Thyroid gland (tissue), 4 donors: ENCODE measurements at regions not wholly inside any gene's neighbourhood (a gene's known extent, or its start where the extent isn't known, plus 50 kb on each side); places are given as distances from the start of the nearest gene placed in this dataset.

ENCODE experiments used
- DNase-seq, 2 donors: peaks; one replicate each; pipeline ENCODE4 v3.0.0-alpha.2; 2019
- H3K27ac ChIP-seq, 3 donors: fragments of 200-600 bp; sonication (generic); 1 replicate in 2 of 3; 2 replicates in 1 of 3; pipeline ENCODE4 v1.5.1; 2016 to 2019; ENCODE audit warnings: mild to moderate bottlenecking in 1 of 3, moderate library complexity in 1 of 3
- H3K27me3 ChIP-seq: fragments of 200-600 bp; sonication (generic); one replicate; pipeline ENCODE4 v1.5.1; 2019
- H3K36me3 ChIP-seq, 2 donors: fragments of 200-600 bp; sonication (generic); one replicate each; pipeline ENCODE4 v1.5.1; 2016 to 2019
- H3K4me1 ChIP-seq, 2 donors: fragments of 200-600 bp; sonication (generic); one replicate each; pipeline ENCODE4 v1.5.1; 2017 to 2019
- H3K4me3 ChIP-seq, 3 donors: fragments of 200-600 bp; sonication (generic); replicated peaks in 1 of 3; 1 replicate in 2 of 3; 2 replicates in 1 of 3; pipeline ENCODE4 v1.5.1; 2016; ENCODE audit warnings: mild to moderate bottlenecking in 1 of 3
- H3K9me3 ChIP-seq: fragments of 200-600 bp; sonication (generic); one replicate; pipeline ENCODE4 v1.5.1; 2017
- POLR2A ChIP-seq, 2 donors: fragments of 450-650 bp; IDR thresholded peaks; one replicate each; pipeline ENCODE4 v1.6.1; 2017; ENCODE audit warnings: antibody characterized with exemption in 2 of 2, mild to moderate bottlenecking in 2 of 2, moderate library complexity in 1 of 2
- WGBS, 2 donors: methylation state at CpG; one replicate each; pipeline ENCODE4 v1.1.5; 2017; 5-methylcytosine and 5-hydroxymethylcytosine counted together
- intact Hi-C: fragments of 100-400 bp; cut with DNase I; formaldehyde crosslinking; loops from one replicate; pipeline ENCODE4 v1.15.1; 2023
- TF ChIP-seq, protein P1 (sequence below), 6 experiments: fragments of 200-600 bp in 3 of 6; fragments of 450-650 bp in 3 of 6; sonication (generic) in 3 of 6; IDR thresholded peaks; one replicate each; pipeline ENCODE4 v1.5.1; 2016 to 2019; ENCODE audit warnings: antibody characterized with exemption in 6 of 6, mild to moderate bottlenecking in 2 of 6, inconsistent platforms in 1 of 6, moderate library complexity in 1 of 6

DNA sequence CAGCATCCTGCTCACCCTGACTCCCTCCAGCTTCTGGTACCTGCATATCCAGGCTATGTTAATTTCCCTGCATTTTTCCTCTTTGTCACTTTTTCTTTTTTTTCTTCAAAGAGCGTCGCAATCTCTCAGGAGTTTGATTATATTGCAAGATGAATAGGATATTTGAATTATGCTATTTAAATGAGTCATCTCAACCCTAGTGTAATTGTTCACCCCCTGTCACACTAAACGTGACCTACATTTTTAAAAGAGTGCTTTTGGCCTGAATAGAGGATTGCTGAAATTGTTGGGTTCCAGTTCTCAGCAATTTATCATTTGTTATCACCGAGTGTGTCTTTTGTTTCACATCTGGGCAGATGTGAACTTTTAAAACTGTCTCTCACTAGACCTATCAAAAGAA is 294.7 kb downstream of the SOX2 start:
- DNase-seq, result no peak
- WGBS, 2 donors, result 78 to 82% methylated on average over 4 of the region's 4 CpGs
- no peaks in the 10 kb centered on the region for H3K4me1 ChIP-seq
- H3K9me3 ChIP-seq, result no peaks in the 10 kb centered on the region
- no peaks in the 10 kb centered on the region for H3K36me3 ChIP-seq
- intact Hi-C loops, result no loop called here
- H3K4me3 ChIP-seq, result no peak overlapping the region
- H3K27me3 ChIP-seq, result no peaks in the 10 kb centered on the region
- TF ChIP-seq, protein P1, sequence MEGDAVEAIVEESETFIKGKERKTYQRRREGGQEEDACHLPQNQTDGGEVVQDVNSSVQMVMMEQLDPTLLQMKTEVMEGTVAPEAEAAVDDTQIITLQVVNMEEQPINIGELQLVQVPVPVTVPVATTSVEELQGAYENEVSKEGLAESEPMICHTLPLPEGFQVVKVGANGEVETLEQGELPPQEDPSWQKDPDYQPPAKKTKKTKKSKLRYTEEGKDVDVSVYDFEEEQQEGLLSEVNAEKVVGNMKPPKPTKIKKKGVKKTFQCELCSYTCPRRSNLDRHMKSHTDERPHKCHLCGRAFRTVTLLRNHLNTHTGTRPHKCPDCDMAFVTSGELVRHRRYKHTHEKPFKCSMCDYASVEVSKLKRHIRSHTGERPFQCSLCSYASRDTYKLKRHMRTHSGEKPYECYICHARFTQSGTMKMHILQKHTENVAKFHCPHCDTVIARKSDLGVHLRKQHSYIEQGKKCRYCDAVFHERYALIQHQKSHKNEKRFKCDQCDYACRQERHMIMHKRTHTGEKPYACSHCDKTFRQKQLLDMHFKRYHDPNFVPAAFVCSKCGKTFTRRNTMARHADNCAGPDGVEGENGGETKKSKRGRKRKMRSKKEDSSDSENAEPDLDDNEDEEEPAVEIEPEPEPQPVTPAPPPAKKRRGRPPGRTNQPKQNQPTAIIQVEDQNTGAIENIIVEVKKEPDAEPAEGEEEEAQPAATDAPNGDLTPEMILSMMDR (IDR thresholded peaks at IDR 0.05), result no peak
- no peak for TF ChIP-seq POLR2A (IDR thresholded peaks at IDR 0.05)
- H3K27ac ChIP-seq, result no peak overlapping the region

DNA sequence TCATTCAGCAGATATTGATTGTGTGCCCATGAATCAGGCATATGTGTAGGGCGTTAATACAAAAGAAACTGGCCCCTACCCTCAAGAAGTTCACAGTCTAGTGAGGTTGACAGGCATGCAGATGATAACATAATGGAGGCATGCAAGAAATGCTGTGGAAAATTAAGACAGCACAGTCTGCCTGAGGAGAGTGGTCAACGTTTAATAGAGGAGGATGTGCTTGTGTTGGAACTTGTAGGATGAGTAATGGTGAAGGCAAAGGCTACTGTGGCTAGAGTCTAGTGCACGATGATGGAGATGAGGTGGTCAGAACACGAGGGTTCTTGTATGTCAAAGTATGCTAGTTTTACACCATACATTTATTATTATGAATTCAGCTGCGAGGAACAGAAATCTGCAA is 295.7 kb downstream of the SOX2 start:
- H3K4me1 ChIP-seq, result no peaks in the 10 kb centered on the region
- 83 to 88% methylated on average over 5 of the region's 5 CpGs for WGBS, 2 donors
- no peaks in the 10 kb centered on the region for H3K27me3 ChIP-seq
- DNase-seq, result no peak
- intact Hi-C loops, result no loop called here
- TF ChIP-seq POLR2A (IDR thresholded peaks at IDR 0.05), result no peak
- TF ChIP-seq, protein P1 (IDR thresholded peaks at IDR 0.05), result no peak
- no peaks in the 10 kb centered on the region for H3K36me3 ChIP-seq
- no peak overlapping the region for H3K4me3 ChIP-seq
- H3K9me3 ChIP-seq, result no peaks in the 10 kb centered on the region
- no peak overlapping the region for H3K27ac ChIP-seq

DNA sequence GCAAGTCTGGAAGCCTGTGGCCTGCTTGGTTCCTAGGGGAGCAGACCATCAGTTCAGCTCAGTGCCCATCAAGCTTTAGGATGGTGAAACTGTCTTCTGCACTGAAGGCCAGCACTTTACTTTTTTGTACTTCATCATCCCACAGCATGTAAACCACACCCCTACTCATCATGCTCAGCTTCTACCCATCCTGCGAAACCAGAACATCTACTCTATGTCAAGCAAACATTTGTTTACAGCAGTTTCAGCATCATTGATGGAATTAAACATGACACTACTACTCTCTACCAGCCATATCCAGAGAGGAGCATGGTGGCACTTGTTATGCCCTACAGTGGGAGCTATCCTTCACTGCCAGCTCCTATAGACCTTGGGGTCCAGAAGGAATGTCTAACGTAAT is 306.6 kb downstream of the SOX2 start:
- H3K4me3 ChIP-seq, result no peak overlapping the region
- 94% methylated on average over 2 of the region's 2 CpGs for WGBS, 2 donors
- no peak for TF ChIP-seq POLR2A (IDR thresholded peaks at IDR 0.05)
- TF ChIP-seq, protein P1 (IDR thresholded peaks at IDR 0.05), result no peak
- H3K4me1 ChIP-seq, result no peaks in the 10 kb centered on the region
- H3K27ac ChIP-seq, result no peak overlapping the region
- H3K9me3 ChIP-seq, result no peaks in the 10 kb centered on the region
- no peaks in the 10 kb centered on the region for H3K27me3 ChIP-seq
- no peak for DNase-seq
- no peaks in the 10 kb centered on the region for H3K36me3 ChIP-seq
- intact Hi-C loops, result no loop called here

DNA sequence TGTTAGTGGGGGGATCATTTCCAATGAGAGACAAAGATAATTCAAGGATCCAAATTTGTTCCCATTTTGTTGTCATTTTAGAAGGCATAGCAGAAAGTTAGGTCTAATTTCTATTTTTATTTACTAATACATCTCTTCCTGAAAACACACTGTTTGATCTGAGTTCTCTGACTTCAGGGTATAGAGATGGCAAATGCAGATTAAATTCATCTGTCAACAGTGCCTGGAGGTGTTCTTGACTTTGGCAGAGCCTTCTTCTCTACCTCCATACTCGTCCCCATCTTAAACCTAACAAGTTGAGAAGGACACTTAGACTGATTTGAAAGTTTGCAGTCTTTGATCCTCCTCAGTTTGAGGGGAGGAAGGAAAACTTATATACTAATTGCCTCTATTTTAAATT is 308.2 kb downstream of the SOX2 start:
- no peaks in the 10 kb centered on the region for H3K9me3 ChIP-seq
- intact Hi-C loops, result no loop called here
- TF ChIP-seq POLR2A (IDR thresholded peaks at IDR 0.05), result no peak
- TF ChIP-seq, protein P1 (IDR thresholded peaks at IDR 0.05), result no peak
- no peaks in the 10 kb centered on the region for H3K36me3 ChIP-seq
- H3K4me1 ChIP-seq, result no peaks in the 10 kb centered on the region
- no peak overlapping the region for H3K4me3 ChIP-seq
- no peak for DNase-seq
- no peak overlapping the region for H3K27ac ChIP-seq
- 84 to 90% methylated on average over 1 of the region's 1 CpG for WGBS, 2 donors
- H3K27me3 ChIP-seq, result no peaks in the 10 kb centered on the region

DNA sequence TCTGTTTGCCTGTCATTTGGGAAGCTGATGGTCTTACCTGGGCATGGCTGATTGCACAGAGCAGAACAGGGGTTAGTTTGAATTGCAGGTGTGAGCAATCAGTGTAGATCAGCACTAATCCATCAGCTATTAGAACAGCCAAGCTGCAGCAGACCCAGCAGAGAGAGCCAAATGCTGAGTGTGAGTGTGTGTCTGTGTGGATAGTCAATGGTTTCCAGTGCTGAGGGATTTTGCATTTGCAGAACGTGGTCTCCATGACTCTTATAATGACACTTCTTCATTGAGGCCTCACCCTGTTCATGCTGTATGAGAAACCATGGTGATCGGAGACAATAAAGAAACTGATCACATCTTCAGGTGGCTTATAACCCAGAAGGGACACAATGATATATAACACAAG is 312.1 kb downstream of the SOX2 start:
- WGBS, 2 donors, result 76% methylated on average over 2 of the region's 2 CpGs
- H3K9me3 ChIP-seq, result no peaks in the 10 kb centered on the region
- TF ChIP-seq POLR2A (IDR thresholded peaks at IDR 0.05), result no peak
- TF ChIP-seq, protein P1 (IDR thresholded peaks at IDR 0.05), result no peak
- no peaks in the 10 kb centered on the region for H3K36me3 ChIP-seq
- no peak overlapping the region for H3K4me3 ChIP-seq
- no peaks in the 10 kb centered on the region for H3K4me1 ChIP-seq
- intact Hi-C loops, result no loop called here
- DNase-seq, result no peak
- no peak overlapping the region for H3K27ac ChIP-seq
- H3K27me3 ChIP-seq, result no peaks in the 10 kb centered on the region
